DMS53 (cell line): ENCODE measurements at regions not wholly inside any gene's neighbourhood (a gene's known extent, or its start where the extent isn't known, plus 50 kb on each side); places are given as distances from the start of the nearest gene placed in this dataset.

ENCODE experiments used
- DNase-seq: peaks from one replicate; lab custom pipeline; 2025; lab: John Stamatoyannopoulos, UW

- peak; percentile 84 for DNase-seq
These were observed 216.1 kb downstream of the MEF2C start for GRCh38 chr5:88666761-88667495.

- DNase-seq: no peak
These were observed 217.2 kb downstream of the MEF2C start for GRCh38 chr5:88665750-88666215.

- peak; percentile 29 for DNase-seq
These were observed 218.3 kb downstream of the MEF2C start for GRCh38 chr5:88664645-88665044.

DNA sequence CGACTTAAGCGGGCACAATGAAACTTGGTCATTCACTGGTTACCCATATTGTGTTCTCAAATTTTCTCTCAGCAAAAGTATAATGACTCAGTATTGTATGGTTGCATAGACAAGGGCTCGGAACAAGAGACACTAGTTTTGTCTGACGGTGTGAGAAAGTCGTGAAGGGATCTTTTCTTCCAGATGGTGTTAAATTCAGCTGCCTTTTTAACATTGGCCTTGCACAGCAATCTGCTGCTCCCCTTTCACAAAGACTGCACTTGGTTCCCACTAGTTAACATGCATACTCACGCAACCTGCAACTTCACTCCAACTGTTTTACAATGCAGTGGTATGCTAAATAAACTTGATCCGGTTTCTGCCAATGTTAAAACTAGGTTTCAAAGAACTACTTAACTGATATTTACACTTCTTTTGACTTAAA is 219.2 kb downstream of the MEF2C start:
- DNase-seq: no peak

GRCh38 chr5:88662846-88663245 is 220.1 kb downstream of the MEF2C start:
- no peak for DNase-seq

DNA sequence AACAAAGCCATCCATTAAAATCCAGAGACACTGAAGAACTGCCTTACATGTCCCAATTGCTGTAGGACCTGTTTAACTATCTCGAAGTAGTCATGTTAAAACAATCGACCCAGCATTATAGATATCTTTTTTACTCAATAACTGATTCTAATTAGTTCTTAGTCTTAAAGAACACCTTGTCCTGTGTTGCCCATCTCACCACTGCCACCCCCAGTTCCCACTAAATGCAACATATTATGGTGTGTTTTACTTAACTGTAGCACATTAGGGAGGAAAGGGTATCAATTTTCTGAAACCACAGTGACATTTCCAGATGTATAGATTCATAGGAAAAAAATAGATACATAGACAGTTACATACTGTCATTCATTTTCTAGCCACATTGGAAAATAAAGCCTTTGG is 221.2 kb downstream of the MEF2C start:
- no peak for DNase-seq

- peak; percentile 99 for DNase-seq
These were observed 221.8 kb downstream of the MEF2C start for GRCh38 chr5:88660947-88661805.

DNA sequence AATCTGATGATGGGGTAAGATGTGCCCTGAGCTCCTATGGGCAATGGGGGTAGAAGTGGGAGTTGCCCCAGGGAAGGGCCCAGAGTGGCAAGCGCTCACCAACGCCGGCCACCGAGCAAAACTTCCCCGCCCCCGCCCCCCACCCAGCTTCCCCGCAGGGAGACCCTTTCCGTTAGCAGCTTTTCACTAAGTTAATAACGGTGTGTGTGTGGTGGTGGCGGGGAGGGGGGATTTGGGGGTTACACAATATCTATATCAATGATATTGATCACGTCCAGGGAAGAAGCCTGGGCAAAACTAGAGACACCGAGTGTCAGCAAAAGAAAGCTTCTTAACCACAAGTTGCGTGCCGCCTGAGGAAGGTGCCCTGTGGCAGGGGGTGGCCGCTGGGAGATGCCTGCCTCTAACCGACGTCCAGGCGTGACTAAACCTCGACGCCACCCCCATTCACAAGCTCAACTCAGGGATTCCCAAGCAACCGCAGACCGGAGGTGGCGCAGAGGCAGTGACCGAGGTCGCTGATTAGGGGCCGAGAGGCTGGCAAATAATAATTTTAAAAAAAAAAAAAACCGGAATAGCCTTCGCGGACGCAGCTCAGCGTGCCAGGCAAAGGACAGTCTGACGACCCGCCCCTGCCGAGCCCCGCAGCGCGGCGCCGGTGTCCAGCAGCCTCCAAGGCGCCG is 222.6 kb downstream of the MEF2C start:
- peak; percentile 95 for DNase-seq

GRCh38 chr5:88659529-88660263 is 223.3 kb downstream of the MEF2C start:
- peak; percentile 14 for DNase-seq

- DNase-seq: no peak
These were observed 224.1 kb downstream of the MEF2C start for GRCh38 chr5:88658886-88659285.

DNA sequence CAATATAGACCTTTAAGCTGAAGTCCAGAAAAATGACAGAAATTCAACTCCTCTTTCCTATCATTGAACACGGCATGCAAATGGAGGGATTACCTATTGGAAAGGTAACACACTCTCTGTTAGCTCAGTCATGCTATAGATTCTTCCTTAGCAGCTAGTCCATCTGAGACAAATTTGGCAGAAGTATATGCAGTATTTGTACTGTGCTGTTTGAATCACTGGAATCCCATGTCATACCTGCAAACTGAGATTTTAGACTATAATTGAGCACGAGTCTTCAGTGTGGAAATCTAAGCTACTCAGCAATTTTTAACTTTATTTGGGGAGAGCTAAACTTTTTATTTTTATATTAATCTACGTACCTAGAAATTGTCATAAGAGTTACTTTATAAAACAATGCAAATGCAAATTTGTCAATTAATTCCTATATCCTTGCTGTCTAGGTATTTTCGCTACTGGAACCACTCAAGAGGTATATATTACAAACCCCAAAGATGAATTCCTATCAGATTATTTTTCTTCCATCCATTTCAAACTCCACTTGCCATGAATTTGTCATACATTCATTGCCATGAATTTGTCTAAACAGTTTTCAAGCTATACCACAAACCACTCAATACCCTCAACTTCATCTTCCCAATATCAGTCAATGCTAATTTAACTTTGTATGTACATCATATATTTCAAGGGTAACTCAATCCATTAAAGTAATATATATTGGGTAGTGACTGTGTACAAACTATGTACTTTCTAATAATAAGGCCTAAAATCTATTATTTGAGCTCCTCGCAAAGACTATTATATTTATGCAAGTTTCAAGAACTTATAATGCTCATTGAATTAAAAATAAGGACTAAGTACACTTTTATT is 224.8 kb downstream of the MEF2C start:
- no peak for DNase-seq

- DNase-seq: no peak
These were observed 225.8 kb downstream of the MEF2C start for GRCh38 chr5:88657136-88657535.

DNA sequence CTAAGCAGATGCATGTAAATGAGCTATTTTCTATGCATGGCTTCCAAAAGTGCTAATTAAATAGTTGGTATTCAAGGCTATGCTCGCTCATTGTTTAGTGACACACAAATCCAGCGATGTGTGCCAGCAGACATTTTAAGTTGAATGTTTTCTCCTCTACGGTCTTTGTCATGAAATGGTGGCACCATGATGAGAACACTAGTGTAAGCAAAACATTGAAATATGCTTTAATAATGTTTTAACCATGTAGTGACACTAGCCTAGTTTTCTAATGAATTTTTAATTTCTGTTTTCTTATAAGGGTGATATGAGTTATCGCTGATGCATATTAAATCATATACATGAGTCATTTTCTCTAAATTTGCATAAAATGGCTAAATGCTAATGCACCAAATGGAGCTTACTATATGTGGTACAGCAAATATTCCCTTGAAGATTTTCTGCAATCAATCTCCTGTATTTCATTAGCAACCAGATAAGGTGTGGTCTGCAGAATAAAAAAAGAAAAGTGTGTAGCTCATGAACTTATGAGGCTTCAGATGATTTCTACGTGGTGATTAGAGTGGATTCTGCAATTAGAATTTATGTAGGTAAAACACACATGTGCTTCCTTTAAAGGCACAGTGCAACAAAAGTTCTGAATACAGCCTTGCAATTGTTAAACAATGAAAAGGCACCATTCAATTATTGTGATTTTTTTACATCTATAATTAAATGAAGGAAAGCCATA is 226.6 kb downstream of the MEF2C start:
- DNase-seq: no peak

GRCh38 chr5:88653471-88653870 is 229.5 kb downstream of the MEF2C start:
- peak; percentile 34 for DNase-seq

DNA sequence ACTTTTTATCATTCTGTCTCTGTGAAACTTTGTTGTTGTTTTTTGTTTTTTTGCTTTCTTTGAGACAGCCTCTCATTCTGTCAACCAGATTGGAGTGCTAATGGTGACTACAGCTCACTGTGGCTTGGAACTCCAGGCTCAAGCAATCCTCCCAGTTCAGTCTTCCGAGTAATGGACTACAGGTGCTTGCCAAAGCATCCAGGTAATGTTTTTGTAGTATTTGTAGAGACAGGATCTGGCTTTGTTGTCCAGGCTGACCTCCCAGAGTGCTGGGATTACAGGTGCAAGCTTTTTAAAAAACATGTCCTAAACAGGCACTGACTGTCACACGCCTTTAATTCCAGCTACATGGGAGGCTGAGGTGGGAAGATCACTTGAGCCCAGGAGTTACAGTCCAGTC is 235.1 kb downstream of the MEF2C start:
- DNase-seq: no peak

DNA sequence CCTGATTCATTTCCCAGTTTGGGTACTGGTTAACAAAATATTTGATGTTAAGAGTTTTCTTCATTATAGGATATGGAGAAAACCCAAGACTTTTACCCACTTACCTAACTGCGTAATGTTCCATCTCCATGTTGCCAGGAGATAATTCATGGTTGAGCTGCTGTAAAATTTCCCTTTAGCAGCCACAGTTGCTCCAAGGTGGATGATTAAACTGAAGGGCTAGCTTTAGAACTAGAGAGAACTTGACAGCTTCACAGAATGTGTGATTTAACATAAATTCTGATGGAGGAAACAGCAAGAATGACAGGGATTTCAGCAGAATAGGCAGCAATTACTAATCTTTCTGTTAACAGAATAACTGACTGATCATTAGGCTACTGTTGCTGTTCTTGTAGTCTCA is 236.1 kb downstream of the MEF2C start:
- DNase-seq: no peak

DNA sequence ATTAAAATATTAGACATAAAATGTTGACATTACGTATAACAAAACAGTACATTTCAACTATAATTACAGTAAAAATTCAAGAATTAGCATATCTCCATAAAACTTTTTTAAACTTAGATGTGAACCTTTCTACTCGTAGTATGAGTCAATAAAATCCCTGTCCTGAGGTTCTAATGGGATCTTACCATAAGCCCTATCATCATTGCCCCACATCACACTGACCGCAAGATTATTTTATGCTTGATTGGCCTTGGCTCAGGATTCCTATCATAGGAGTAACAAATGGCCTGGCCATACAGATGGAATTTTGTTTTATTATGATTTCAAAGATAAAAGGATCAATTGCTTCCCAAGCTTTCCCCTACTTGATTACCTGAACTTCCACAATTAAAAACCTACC is 238.3 kb downstream of the MEF2C start:
- DNase-seq: no peak

- DNase-seq: no peak
These were observed 239.7 kb downstream of the MEF2C start for GRCh38 chr5:88643315-88643714.

GRCh38 chr5:88634014-88634413 is 249.0 kb downstream of the MEF2C start:
- DNase-seq: no peak

- DNase-seq: peak; percentile 64
These were observed 260.1 kb downstream of the MEF2C start for GRCh38 chr5:88622890-88623289.
